ENCODE measurements at regions not wholly inside any gene's neighbourhood (a gene's known extent, or its start where the extent isn't known, plus 50 kb on each side); places are given as distances from the start of the nearest gene placed in this dataset.

DNA sequence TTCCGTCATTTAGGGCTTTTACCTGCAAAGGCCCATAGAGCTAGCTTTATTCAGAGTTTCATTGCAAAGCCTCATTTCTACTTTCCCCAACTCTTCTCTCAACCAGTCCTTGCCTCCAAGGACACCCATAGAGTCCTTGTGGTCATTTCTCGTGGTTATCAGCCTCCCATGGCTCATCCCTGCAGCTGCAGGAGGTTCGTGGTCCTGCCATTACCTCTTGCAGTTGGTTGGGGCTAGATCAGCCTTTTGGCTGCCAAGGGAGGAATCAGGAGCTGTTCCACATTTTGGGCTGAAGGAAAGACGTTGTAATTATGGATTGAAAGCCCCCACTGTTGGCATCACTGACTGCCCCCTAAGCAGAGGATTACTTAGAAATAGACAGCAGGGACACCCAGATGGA lies 231.0 kb downstream of the MAN2A1 start (continued):
- no peak for TF ChIP-seq ZSCAN20 (CRISPR knock-in tag; IDR thresholded peaks at IDR 0.05)
- TF ChIP-seq ZNF302 (CRISPR knock-in tag; IDR thresholded peaks at IDR 0.05): no peak
- TF ChIP-seq, protein P1, sequence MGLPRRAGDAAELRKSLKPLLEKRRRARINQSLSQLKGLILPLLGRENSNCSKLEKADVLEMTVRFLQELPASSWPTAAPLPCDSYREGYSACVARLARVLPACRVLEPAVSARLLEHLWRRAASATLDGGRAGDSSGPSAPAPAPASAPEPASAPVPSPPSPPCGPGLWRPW (IDR thresholded peaks at IDR 0.05): no peak
- no peak for TF ChIP-seq JUNB (IDR thresholded peaks at IDR 0.05)
- TF ChIP-seq HOXA7 (CRISPR knock-in tag; IDR thresholded peaks at IDR 0.05): no peak
- no peak for TF ChIP-seq HOXB13 (CRISPR knock-in tag; IDR thresholded peaks at IDR 0.05; ENCODE audit: low read depth)
- no peak for TF ChIP-seq RCOR1 (IDR thresholded peaks at IDR 0.05; ENCODE audit: low read depth, low read length)
- no peak for TF ChIP-seq EHMT2 (IDR thresholded peaks at IDR 0.05; ENCODE audit: low read depth)

DNA sequence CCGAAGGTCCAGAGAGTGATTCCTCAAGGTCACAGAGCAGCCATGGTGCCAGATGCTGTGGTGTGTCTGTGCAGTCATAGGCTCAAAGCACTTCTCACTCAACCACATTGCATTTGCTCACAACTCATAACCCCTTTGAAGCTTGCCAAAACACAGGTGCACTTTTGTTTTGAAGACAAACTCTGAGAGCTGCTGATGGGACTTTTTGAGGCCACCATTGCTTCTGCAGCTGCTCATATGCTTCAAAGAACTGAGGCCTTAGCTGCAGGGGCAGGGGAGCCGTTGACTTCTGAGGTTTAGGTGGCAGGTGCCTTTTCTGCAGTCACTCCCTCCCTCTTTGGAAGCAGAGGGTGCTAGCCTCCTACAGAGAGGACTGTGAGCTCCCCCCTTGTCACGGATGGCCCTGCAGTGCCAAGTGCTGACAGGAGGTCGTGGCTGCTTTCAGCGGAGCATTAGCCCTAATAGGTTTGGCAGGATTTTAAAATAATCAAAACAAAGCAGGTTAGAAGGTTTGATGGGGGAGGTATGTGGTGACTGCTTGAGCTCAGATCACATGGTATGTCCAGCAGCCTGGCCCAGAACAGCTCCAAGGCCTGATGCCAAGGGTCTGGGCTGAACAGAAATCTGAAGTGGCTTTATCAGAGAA lies 232.1 kb downstream of the MAN2A1 start:
- Histone ChIP-seq H3K9me3 (no peaks in the 10 kb centered on the region), H3K4me1 (no peaks in the 10 kb centered on the region), H3K4me3 (no peak overlapping the region), H3K4me2 (no peak overlapping the region), H3K27ac (no peak overlapping the region)
- TF ChIP-seq CHD2 (IDR thresholded peaks at IDR 0.05; ENCODE audit: low read length, partially characterized antibody) (no peak), JUNB (IDR thresholded peaks at IDR 0.05) (no peak), RARB (CRISPR knock-in tag; IDR thresholded peaks at IDR 0.05) (no peak), JUN (IDR thresholded peaks at IDR 0.05) (no peak), SMC3 (IDR thresholded peaks at IDR 0.05) (no peak), HOXA7 (CRISPR knock-in tag; IDR thresholded peaks at IDR 0.05) (no peak), NFE2L2 (conservative IDR thresholded peaks at IDR 0.05; ENCODE audit: low read length) (no peak), ESRRA (IDR thresholded peaks at IDR 0.05; ENCODE audit: borderline replicate concordance, low read length) (no peak), EHF (CRISPR knock-in tag; IDR thresholded peaks at IDR 0.05) (no peak), EP300 (IDR thresholded peaks at IDR 0.05) (no peak), RFX5 (IDR thresholded peaks at IDR 0.05) (no peak), BHLHE40 (IDR thresholded peaks at IDR 0.05; ENCODE audit: low read depth, low read length) (no peak), HOXB5 (CRISPR knock-in tag; IDR thresholded peaks at IDR 0.05) (no peak)
- TF ChIP-seq, protein P1 (IDR thresholded peaks at IDR 0.05): no peak
- WGBS (ENCODE audit: missing lambda C conversion rate): 18% methylated on average over 4 of the region's 5 CpGs
- DNase-seq (ENCODE audit: low read depth in 1 of 2, low spot score in 1 of 2) (no peak), ATAC-seq (no peak), FAIRE-seq (no peak)
- CTCF ChIA-PET: interaction anchor here (1.2 kb wide), 1 partner anchor 233 kb away, joined by 4 read pairs; no protein-coding TSS in a partner anchor
- POLR2A ChIA-PET: no interaction called here

DNA sequence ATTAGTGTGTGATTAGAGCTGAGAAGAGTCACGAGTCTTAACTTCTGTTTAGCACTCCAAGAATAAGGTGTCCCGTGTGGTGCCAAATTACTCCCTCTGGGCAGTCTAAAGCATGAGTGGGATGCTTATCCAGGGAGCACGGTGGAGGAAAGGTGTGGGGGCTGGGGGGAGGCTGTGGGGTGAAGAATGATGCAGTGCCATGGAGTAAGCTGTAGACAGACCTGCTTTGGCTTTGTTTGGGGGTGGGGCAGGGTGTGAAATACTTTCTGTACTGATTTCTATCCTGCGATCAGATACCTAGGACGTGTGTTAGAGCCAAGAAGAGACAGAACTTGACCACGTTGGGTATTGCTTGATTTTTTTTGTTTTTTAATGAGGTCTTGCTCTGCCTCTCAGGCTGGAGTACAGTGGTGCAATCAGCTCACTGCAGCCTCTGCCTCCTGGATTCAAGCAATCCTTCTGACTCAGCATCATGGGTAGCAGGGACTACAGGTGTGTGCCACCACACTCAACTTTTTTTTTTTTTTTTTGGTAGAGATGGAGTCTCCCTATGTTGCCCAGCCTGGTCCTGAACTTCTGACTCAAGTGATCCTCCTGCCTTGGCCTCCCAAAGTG lies 232.8 kb downstream of the MAN2A1 start:
- Histone ChIP-seq H3K4me2 (no peak overlapping the region), H3K27ac (no peak overlapping the region), H3K4me3 (no peak overlapping the region), H3K9me3 (no peaks in the 10 kb centered on the region), H3K4me1 (no peaks in the 10 kb centered on the region)
- WGBS (ENCODE audit: missing lambda C conversion rate): 32% methylated on average over 6 of the region's 6 CpGs
- ChIA-PET CTCF (no interaction called here), POLR2A (no interaction called here)
- ATAC-seq: no peak
- no peak for DNase-seq (ENCODE audit: low read depth in 1 of 2, low spot score in 1 of 2)
- FAIRE-seq: no peak
- TF ChIP-seq ESRRA (IDR thresholded peaks at IDR 0.05; ENCODE audit: borderline replicate concordance, low read length) (no peak), SMC3 (IDR thresholded peaks at IDR 0.05) (no peak), FOSL2 (IDR thresholded peaks at IDR 0.05) (no peak), FOSL2 (CRISPR knock-in tag; IDR thresholded peaks at IDR 0.05) (no peak), EHF (CRISPR knock-in tag; IDR thresholded peaks at IDR 0.05) (no peak), HOXB13 (CRISPR knock-in tag; IDR thresholded peaks at IDR 0.05; ENCODE audit: low read depth) (no peak), CBX8 (IDR thresholded peaks at IDR 0.05) (no peak), CHD2 (IDR thresholded peaks at IDR 0.05; ENCODE audit: low read length, partially characterized antibody) (no peak), ZSCAN20 (CRISPR knock-in tag; IDR thresholded peaks at IDR 0.05) (no peak), KDM1A (IDR thresholded peaks at IDR 0.05; ENCODE audit: low read depth) (no peak), SREBF2 (IDR thresholded peaks at IDR 0.05) (no peak), POLR2AphosphoS2 (conservative IDR thresholded peaks at IDR 0.05; ENCODE audit: low read length) (no peak), CBX2 (IDR thresholded peaks at IDR 0.05; ENCODE audit: borderline replicate concordance, low read depth) (no peak), MAFK (IDR thresholded peaks at IDR 0.05; ENCODE audit: partially characterized antibody) (no peak)
- TF ChIP-seq, protein P2, sequence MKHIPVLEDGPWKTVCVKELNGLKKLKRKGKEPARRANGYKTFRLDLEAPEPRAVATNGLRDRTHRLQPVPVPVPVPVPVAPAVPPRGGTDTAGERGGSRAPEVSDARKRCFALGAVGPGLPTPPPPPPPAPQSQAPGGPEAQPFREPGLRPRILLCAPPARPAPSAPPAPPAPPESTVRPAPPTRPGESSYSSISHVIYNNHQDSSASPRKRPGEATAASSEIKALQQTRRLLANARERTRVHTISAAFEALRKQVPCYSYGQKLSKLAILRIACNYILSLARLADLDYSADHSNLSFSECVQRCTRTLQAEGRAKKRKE (CRISPR knock-in tag; IDR thresholded peaks at IDR 0.05; ENCODE audit: low read depth): no peak
- TF ChIP-seq, protein P3, sequence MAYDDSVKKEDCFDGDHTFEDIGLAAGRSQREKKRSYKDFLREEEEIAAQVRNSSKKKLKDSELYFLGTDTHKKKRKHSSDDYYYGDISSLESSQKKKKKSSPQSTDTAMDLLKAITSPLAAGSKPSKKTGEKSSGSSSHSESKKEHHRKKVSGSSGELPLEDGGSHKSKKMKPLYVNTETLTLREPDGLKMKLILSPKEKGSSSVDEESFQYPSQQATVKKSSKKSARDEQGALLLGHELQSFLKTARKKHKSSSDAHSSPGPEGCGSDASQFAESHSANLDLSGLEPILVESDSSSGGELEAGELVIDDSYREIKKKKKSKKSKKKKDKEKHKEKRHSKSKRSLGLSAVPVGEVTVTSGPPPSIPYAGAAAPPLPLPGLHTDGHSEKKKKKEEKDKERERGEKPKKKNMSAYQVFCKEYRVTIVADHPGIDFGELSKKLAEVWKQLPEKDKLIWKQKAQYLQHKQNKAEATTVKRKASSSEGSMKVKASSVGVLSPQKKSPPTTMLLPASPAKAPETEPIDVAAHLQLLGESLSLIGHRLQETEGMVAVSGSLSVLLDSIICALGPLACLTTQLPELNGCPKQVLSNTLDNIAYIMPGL (CRISPR knock-in tag; IDR thresholded peaks at IDR 0.05; ENCODE audit: borderline replicate concordance): no peak
- TF ChIP-seq, protein P4, sequence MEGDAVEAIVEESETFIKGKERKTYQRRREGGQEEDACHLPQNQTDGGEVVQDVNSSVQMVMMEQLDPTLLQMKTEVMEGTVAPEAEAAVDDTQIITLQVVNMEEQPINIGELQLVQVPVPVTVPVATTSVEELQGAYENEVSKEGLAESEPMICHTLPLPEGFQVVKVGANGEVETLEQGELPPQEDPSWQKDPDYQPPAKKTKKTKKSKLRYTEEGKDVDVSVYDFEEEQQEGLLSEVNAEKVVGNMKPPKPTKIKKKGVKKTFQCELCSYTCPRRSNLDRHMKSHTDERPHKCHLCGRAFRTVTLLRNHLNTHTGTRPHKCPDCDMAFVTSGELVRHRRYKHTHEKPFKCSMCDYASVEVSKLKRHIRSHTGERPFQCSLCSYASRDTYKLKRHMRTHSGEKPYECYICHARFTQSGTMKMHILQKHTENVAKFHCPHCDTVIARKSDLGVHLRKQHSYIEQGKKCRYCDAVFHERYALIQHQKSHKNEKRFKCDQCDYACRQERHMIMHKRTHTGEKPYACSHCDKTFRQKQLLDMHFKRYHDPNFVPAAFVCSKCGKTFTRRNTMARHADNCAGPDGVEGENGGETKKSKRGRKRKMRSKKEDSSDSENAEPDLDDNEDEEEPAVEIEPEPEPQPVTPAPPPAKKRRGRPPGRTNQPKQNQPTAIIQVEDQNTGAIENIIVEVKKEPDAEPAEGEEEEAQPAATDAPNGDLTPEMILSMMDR (IDR thresholded peaks at IDR 0.05): no peak
